ENCODE measurements at regions not wholly inside any gene's neighbourhood (a gene's known extent, or its start where the extent isn't known, plus 50 kb on each side); places are given as distances from the start of the nearest gene placed in this dataset.

- ATAC-seq: no peak
- H3K27ac Mint-ChIP-seq: no peak overlapping the region
- H3K4me3 Mint-ChIP-seq: no peak overlapping the region
- no peaks in the 10 kb centered on the region for H3K36me3 Mint-ChIP-seq
- no peaks in the 10 kb centered on the region for H3K4me1 Mint-ChIP-seq
- H3K9me3 Mint-ChIP-seq: peaks cover 6% of the 10 kb centered on the region
- no peak for DNase-seq (ENCODE audit: low spot score in 2 of 2)
Measured at GRCh38 chr3:34687671-34688070, 889.2 kb downstream of the PDCD6IP start.

GRCh38 chr3:34696831-34697230, 898.4 kb downstream of the PDCD6IP start:
- DNase-seq (ENCODE audit: low spot score in 2 of 2): no peak
- H3K36me3 Mint-ChIP-seq: no peaks in the 10 kb centered on the region
- peaks cover 9% of the 10 kb centered on the region for H3K9me3 Mint-ChIP-seq
- ATAC-seq: no peak
- H3K4me1 Mint-ChIP-seq: no peaks in the 10 kb centered on the region
- no peak overlapping the region for H3K4me3 Mint-ChIP-seq
- no peak overlapping the region for H3K27ac Mint-ChIP-seq

- peaks cover 14% of the 10 kb centered on the region for H3K9me3 Mint-ChIP-seq
- ATAC-seq (no peak), DNase-seq (ENCODE audit: low spot score in 2 of 2) (no peak)
- no peak overlapping the region for H3K27ac Mint-ChIP-seq
- H3K36me3 Mint-ChIP-seq: no peaks in the 10 kb centered on the region
- no peaks in the 10 kb centered on the region for H3K4me1 Mint-ChIP-seq
- H3K4me3 Mint-ChIP-seq: no peak overlapping the region
Measured at GRCh38 chr3:34703053-34703452, 904.6 kb downstream of the PDCD6IP start.

- peaks cover 7% of the 10 kb centered on the region for H3K9me3 Mint-ChIP-seq
- H3K27ac Mint-ChIP-seq: no peak overlapping the region
- DNase-seq (ENCODE audit: low spot score in 2 of 2) (no peak), ATAC-seq (no peak)
- H3K36me3 Mint-ChIP-seq: no peaks in the 10 kb centered on the region
- H3K4me1 Mint-ChIP-seq: no peaks in the 10 kb centered on the region
- H3K4me3 Mint-ChIP-seq: no peak overlapping the region
Measured at GRCh38 chr3:34724916-34725499, 914.3 kb upstream of the ARPP21 start.

GRCh38 chr3:34725774-34726173, 913.6 kb upstream of the ARPP21 start:
- Mint-ChIP-seq H3K4me1 (no peaks in the 10 kb centered on the region), H3K27ac (no peak overlapping the region), H3K4me3 (no peak overlapping the region), H3K36me3 (no peaks in the 10 kb centered on the region), H3K9me3 (peaks cover 11% of the 10 kb centered on the region)
- ATAC-seq (no peak), DNase-seq (ENCODE audit: low spot score in 2 of 2) (no peak)

- no peak for DNase-seq (ENCODE audit: low spot score in 2 of 2)
- peaks cover 15% of the 10 kb centered on the region for H3K9me3 Mint-ChIP-seq
- H3K36me3 Mint-ChIP-seq: no peaks in the 10 kb centered on the region
- no peak for ATAC-seq
- no peak overlapping the region for H3K4me3 Mint-ChIP-seq
- H3K4me1 Mint-ChIP-seq: no peaks in the 10 kb centered on the region
- H3K27ac Mint-ChIP-seq: no peak overlapping the region
Measured at GRCh38 chr3:34727700-34728099, 911.6 kb upstream of the ARPP21 start.

- ATAC-seq: no peak
- no peaks in the 10 kb centered on the region for H3K4me1 Mint-ChIP-seq
- no peak overlapping the region for H3K27ac Mint-ChIP-seq
- no peak for DNase-seq (ENCODE audit: low spot score in 2 of 2)
- H3K9me3 Mint-ChIP-seq: peaks cover 5% of the 10 kb centered on the region
- H3K36me3 Mint-ChIP-seq: no peaks in the 10 kb centered on the region
- H3K4me3 Mint-ChIP-seq: no peak overlapping the region
Measured at GRCh38 chr3:34742151-34742550, 897.2 kb upstream of the ARPP21 start.

GRCh38 chr3:34758630-34759261, 880.6 kb upstream of the ARPP21 start:
- no peak overlapping the region for H3K4me3 Mint-ChIP-seq
- no peaks in the 10 kb centered on the region for H3K4me1 Mint-ChIP-seq
- DNase-seq (ENCODE audit: low spot score in 2 of 2): no peak
- no peak for ATAC-seq
- H3K9me3 Mint-ChIP-seq: peaks cover 19% of the 10 kb centered on the region
- H3K36me3 Mint-ChIP-seq: no peaks in the 10 kb centered on the region
- no peak overlapping the region for H3K27ac Mint-ChIP-seq

GRCh38 chr3:34777386-34777785, 861.9 kb upstream of the ARPP21 start:
- Mint-ChIP-seq H3K36me3 (no peaks in the 10 kb centered on the region), H3K9me3 (peaks cover 10% of the 10 kb centered on the region), H3K27ac (no peak overlapping the region), H3K4me1 (no peaks in the 10 kb centered on the region), H3K4me3 (no peak overlapping the region)
- no peak for DNase-seq (ENCODE audit: low spot score in 2 of 2)
- ATAC-seq: no peak

GRCh38 chr3:34779092-34779491, 860.2 kb upstream of the ARPP21 start:
- no peak for DNase-seq (ENCODE audit: low spot score in 2 of 2)
- Mint-ChIP-seq H3K36me3 (no peaks in the 10 kb centered on the region), H3K4me3 (no peak overlapping the region), H3K4me1 (no peaks in the 10 kb centered on the region), H3K27ac (no peak overlapping the region), H3K9me3 (peaks cover 10% of the 10 kb centered on the region)
- no peak for ATAC-seq

- no peak overlapping the region for H3K27ac Mint-ChIP-seq
- H3K9me3 Mint-ChIP-seq: peaks cover 7% of the 10 kb centered on the region
- no peaks in the 10 kb centered on the region for H3K36me3 Mint-ChIP-seq
- H3K4me3 Mint-ChIP-seq: no peak overlapping the region
- ATAC-seq (no peak), DNase-seq (ENCODE audit: low spot score in 2 of 2) (no peak)
- no peaks in the 10 kb centered on the region for H3K4me1 Mint-ChIP-seq
Measured at GRCh38 chr3:34780294-34780693, 859.0 kb upstream of the ARPP21 start.

GRCh38 chr3:34780973-34781372, 858.4 kb upstream of the ARPP21 start:
- H3K9me3 Mint-ChIP-seq: peaks cover 4% of the 10 kb centered on the region
- ATAC-seq (no peak), DNase-seq (ENCODE audit: low spot score in 2 of 2) (no peak)
- no peak overlapping the region for H3K4me3 Mint-ChIP-seq
- H3K4me1 Mint-ChIP-seq: no peaks in the 10 kb centered on the region
- H3K27ac Mint-ChIP-seq: no peak overlapping the region
- H3K36me3 Mint-ChIP-seq: no peaks in the 10 kb centered on the region

- DNase-seq (ENCODE audit: low spot score in 2 of 2) (no peak), ATAC-seq (no peak)
- no peak overlapping the region for H3K27ac Mint-ChIP-seq
- H3K4me3 Mint-ChIP-seq: no peak overlapping the region
- H3K36me3 Mint-ChIP-seq: no peaks in the 10 kb centered on the region
- H3K9me3 Mint-ChIP-seq: peaks cover 5% of the 10 kb centered on the region
- H3K4me1 Mint-ChIP-seq: no peaks in the 10 kb centered on the region
Measured at GRCh38 chr3:34782871-34783270, 856.5 kb upstream of the ARPP21 start.

GRCh38 chr3:34783876-34784275, 855.4 kb upstream of the ARPP21 start:
- H3K4me3 Mint-ChIP-seq: no peak overlapping the region
- H3K4me1 Mint-ChIP-seq: no peaks in the 10 kb centered on the region
- DNase-seq (ENCODE audit: low spot score in 2 of 2) (no peak), ATAC-seq (no peak)
- no peaks in the 10 kb centered on the region for H3K36me3 Mint-ChIP-seq
- no peak overlapping the region for H3K27ac Mint-ChIP-seq
- peaks cover 2% of the 10 kb centered on the region for H3K9me3 Mint-ChIP-seq

- H3K4me3 Mint-ChIP-seq: no peak overlapping the region
- no peaks in the 10 kb centered on the region for H3K4me1 Mint-ChIP-seq
- H3K27ac Mint-ChIP-seq: no peak overlapping the region
- DNase-seq (ENCODE audit: low spot score in 2 of 2) (no peak), ATAC-seq (no peak)
- peaks cover 6% of the 10 kb centered on the region for H3K9me3 Mint-ChIP-seq
- H3K36me3 Mint-ChIP-seq: no peaks in the 10 kb centered on the region
Measured at GRCh38 chr3:34793057-34793456, 846.3 kb upstream of the ARPP21 start.

- H3K9me3 Mint-ChIP-seq: peaks cover 4% of the 10 kb centered on the region
- no peak overlapping the region for H3K4me3 Mint-ChIP-seq
- no peak for DNase-seq (ENCODE audit: low spot score in 2 of 2)
- H3K36me3 Mint-ChIP-seq: no peaks in the 10 kb centered on the region
- ATAC-seq: no peak
- no peak overlapping the region for H3K27ac Mint-ChIP-seq
- no peaks in the 10 kb centered on the region for H3K4me1 Mint-ChIP-seq
Measured at GRCh38 chr3:34807611-34808010, 831.7 kb upstream of the ARPP21 start.

Data from stimulated activated effector memory CD8-positive, alpha-beta T cell treated with anti-CD3 and anti-CD28 coated beads, Interleukin-12 subunit alpha, Interleukin-12 subunit beta, amount 100 ng/mL, for 72 hours (primary cell).